T follicular helper cell (primary cell): ENCODE measurements at regions not wholly inside any gene's neighbourhood (a gene's known extent, or its start where the extent isn't known, plus 50 kb on each side); places are given as distances from the start of the nearest gene placed in this dataset.

Experiments
- DNase-seq: peaks from one replicate; pipeline ENCODE4 v3.0.0-alpha.2; 2020; ENCODE audit warnings: low read depth

- DNase-seq, result no peak
Observed at GRCh38 chr1:181326348-181326747, 157.0 kb upstream of the CACNA1E start.

- DNase-seq, result no peak
Observed at GRCh38 chr1:181327796-181328195, 155.5 kb upstream of the CACNA1E start.

GRCh38 chr1:181334724-181335123 lies 148.6 kb upstream of the CACNA1E start:
- DNase-seq, result no peak

GRCh38 chr1:181335631-181336030 lies 147.7 kb upstream of the CACNA1E start:
- no peak for DNase-seq

GRCh38 chr1:181341026-181341632 lies 142.2 kb upstream of the CACNA1E start:
- no peak for DNase-seq

- DNase-seq, result no peak
Observed at GRCh38 chr1:181344091-181344490, 139.2 kb upstream of the CACNA1E start.

- DNase-seq, result no peak
Observed at GRCh38 chr1:181345146-181345545, 138.2 kb upstream of the CACNA1E start.

GRCh38 chr1:181347495-181348390 lies 135.6 kb upstream of the CACNA1E start:
- no peak for DNase-seq

- no peak for DNase-seq
Observed at GRCh38 chr1:181349512-181349911, 133.8 kb upstream of the CACNA1E start.

- DNase-seq, result no peak
Observed at GRCh38 chr1:181350131-181350530, 133.2 kb upstream of the CACNA1E start.

GRCh38 chr1:181351740-181352139 lies 131.6 kb upstream of the CACNA1E start:
- DNase-seq, result no peak

GRCh38 chr1:181352695-181353094 lies 130.6 kb upstream of the CACNA1E start:
- no peak for DNase-seq

- DNase-seq, result no peak
Observed at GRCh38 chr1:181353526-181353925, 129.8 kb upstream of the CACNA1E start.

GRCh38 chr1:181354865-181355264 lies 128.5 kb upstream of the CACNA1E start:
- no peak for DNase-seq

- no peak for DNase-seq
Observed at GRCh38 chr1:181356505-181357340, 126.6 kb upstream of the CACNA1E start.

- no peak for DNase-seq
Observed at GRCh38 chr1:181359012-181359411, 124.3 kb upstream of the CACNA1E start.

GRCh38 chr1:181364801-181365200 lies 118.5 kb upstream of the CACNA1E start:
- DNase-seq, result no peak

- DNase-seq, result no peak
Observed at GRCh38 chr1:181366910-181367309, 116.4 kb upstream of the CACNA1E start.

GRCh38 chr1:181369416-181369815 lies 113.9 kb upstream of the CACNA1E start:
- no peak for DNase-seq

GRCh38 chr1:181383695-181384094 lies 99.6 kb upstream of the CACNA1E start:
- no peak for DNase-seq

GRCh38 chr1:181386340-181386739 lies 97.0 kb upstream of the CACNA1E start:
- no peak for DNase-seq

- DNase-seq, result no peak
Observed at GRCh38 chr1:181386951-181387350, 96.4 kb upstream of the CACNA1E start.

GRCh38 chr1:181387702-181388101 lies 95.6 kb upstream of the CACNA1E start:
- no peak for DNase-seq
